RWPE2 (cell line): ENCODE measurements at regions not wholly inside any gene's neighbourhood (a gene's known extent, or its start where the extent isn't known, plus 50 kb on each side); places are given as distances from the start of the nearest gene placed in this dataset.

ENCODE experiments used
- ATAC-seq: fragments of 200-7000 bp; cut with Tn5 transposase; 3 replicates; pipeline ENCODE4 v1.9.1; 2021; ENCODE audit warnings: low read depth
- DNase-seq: peaks from one replicate; pipeline ENCODE4 v3.0.0-alpha.2; 2020; ENCODE audit warnings: low spot score
- H3K27ac ChIP-seq: fragments of 450-650 bp; 2 replicates; pipeline ENCODE4 v1.5.1; 2017; ENCODE audit warnings: mild to moderate bottlenecking; ENCODE audit not compliant: poor library complexity, severe bottlenecking
- H3K27me3 ChIP-seq: fragments of 250-450 bp; sonication (Bioruptor Pico); 2 replicates; pipeline ENCODE4 v1.5.1; 2021; ENCODE audit warnings: mild to moderate bottlenecking, moderate library complexity; ENCODE audit not compliant: insufficient read depth, poor library complexity, severe bottlenecking
- H3K36me3 ChIP-seq: fragments of 250-450 bp; sonication (Bioruptor Pico); 2 replicates; pipeline ENCODE4 v1.5.1; 2020; ENCODE audit warnings: low read depth, mild to moderate bottlenecking, moderate library complexity
- H3K4me1 ChIP-seq: fragments of 250-450 bp; sonication (Bioruptor Pico); 2 replicates; pipeline ENCODE4 v1.5.1; 2021; ENCODE audit warnings: mild to moderate bottlenecking, moderate library complexity; ENCODE audit not compliant: insufficient read depth, poor library complexity, severe bottlenecking
- H3K4me3 ChIP-seq: fragments of 250-450 bp; sonication (Bioruptor Pico); 2 replicates; pipeline ENCODE4 v1.5.1; 2021; ENCODE audit warnings: mild to moderate bottlenecking, moderate library complexity; ENCODE audit not compliant: severe bottlenecking
- H3K9me3 ChIP-seq: fragments of 250-450 bp; sonication (Bioruptor Pico); 2 replicates; pipeline ENCODE4 v1.5.1; 2021; ENCODE audit warnings: mild to moderate bottlenecking, moderate library complexity; ENCODE audit not compliant: severe bottlenecking
- TF ChIP-seq, protein P1 (sequence below): fragments of 450-650 bp; IDR thresholded peaks from one replicate; pipeline ENCODE4 v1.5.1; 2017; ENCODE audit warnings: mild to moderate bottlenecking, moderate library complexity; ENCODE audit not compliant: poor library complexity, severe bottlenecking

DNA sequence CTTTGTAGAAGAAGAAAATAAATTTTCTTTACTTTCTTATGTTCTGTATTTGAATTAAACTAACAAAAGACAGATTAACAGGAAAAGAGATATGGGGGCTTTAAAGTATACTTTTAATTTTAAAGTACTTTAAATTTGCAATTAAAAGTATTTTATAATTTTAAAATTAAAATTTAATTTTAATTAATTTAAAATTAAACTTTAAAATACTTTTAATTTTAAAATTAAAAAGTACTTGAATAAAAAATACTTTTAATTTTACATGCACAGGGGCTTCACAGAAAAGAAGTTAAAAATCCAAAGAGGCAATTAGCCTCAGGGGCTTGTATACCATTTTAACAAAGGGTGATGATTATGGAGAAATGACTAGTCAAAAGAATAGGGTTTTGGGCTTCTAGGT is 420.5 kb upstream of the TGFBR2 start:
- Histone ChIP-seq H3K27me3 (no peaks in the 10 kb centered on the region), H3K36me3 (no peaks in the 10 kb centered on the region), H3K9me3 (no peaks in the 10 kb centered on the region), H3K27ac (no peak overlapping the region), H3K4me1 (peaks cover 7% of the 10 kb centered on the region), H3K4me3 (no peak overlapping the region)
- no peak for ATAC-seq
- TF ChIP-seq, protein P1, sequence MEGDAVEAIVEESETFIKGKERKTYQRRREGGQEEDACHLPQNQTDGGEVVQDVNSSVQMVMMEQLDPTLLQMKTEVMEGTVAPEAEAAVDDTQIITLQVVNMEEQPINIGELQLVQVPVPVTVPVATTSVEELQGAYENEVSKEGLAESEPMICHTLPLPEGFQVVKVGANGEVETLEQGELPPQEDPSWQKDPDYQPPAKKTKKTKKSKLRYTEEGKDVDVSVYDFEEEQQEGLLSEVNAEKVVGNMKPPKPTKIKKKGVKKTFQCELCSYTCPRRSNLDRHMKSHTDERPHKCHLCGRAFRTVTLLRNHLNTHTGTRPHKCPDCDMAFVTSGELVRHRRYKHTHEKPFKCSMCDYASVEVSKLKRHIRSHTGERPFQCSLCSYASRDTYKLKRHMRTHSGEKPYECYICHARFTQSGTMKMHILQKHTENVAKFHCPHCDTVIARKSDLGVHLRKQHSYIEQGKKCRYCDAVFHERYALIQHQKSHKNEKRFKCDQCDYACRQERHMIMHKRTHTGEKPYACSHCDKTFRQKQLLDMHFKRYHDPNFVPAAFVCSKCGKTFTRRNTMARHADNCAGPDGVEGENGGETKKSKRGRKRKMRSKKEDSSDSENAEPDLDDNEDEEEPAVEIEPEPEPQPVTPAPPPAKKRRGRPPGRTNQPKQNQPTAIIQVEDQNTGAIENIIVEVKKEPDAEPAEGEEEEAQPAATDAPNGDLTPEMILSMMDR = no peak
- DNase-seq = no peak

DNA sequence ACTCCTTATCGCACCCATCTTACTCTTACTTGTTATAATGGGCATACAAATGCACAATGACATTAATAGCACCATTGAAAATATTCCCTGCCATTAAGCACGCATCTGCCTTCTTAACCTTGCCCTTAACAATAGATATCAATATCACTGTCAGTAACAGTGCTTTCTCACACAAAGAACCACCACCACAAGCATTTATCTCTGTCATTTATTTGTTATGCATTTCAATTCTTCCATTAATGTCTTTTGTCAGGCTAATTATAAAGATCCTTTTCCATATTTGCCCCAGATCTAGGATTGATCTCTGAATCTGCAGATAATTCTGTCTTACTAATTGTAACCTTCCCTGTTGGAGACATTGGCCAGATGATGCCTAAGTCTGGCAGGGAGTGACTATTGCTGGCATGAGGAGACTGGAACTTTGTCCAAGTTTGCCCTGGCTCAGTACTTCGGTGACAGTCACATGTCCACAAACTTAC is 419.6 kb upstream of the TGFBR2 start:
- H3K4me1 ChIP-seq = peaks cover 7% of the 10 kb centered on the region
- no peaks in the 10 kb centered on the region for H3K27me3 ChIP-seq
- TF ChIP-seq, protein P1 = no peak
- no peaks in the 10 kb centered on the region for H3K9me3 ChIP-seq
- no peaks in the 10 kb centered on the region for H3K36me3 ChIP-seq
- no peak for ATAC-seq
- H3K4me3 ChIP-seq = no peak overlapping the region
- DNase-seq = no peak
- H3K27ac ChIP-seq = no peak overlapping the region

GRCh38 chr3:30187366-30187765 is 419.0 kb upstream of the TGFBR2 start:
- Histone ChIP-seq H3K27me3 (no peaks in the 10 kb centered on the region), H3K27ac (no peak overlapping the region), H3K4me3 (no peak overlapping the region), H3K36me3 (no peaks in the 10 kb centered on the region), H3K4me1 (peaks cover 7% of the 10 kb centered on the region), H3K9me3 (no peaks in the 10 kb centered on the region)
- ATAC-seq (no peak), DNase-seq (no peak)
- TF ChIP-seq, protein P1 = no peak

- H3K27ac ChIP-seq = no peak overlapping the region
- peak; percentile 64 for DNase-seq
- no peaks in the 10 kb centered on the region for H3K36me3 ChIP-seq
Measured at GRCh38 chr3:30188713-30189112, 417.7 kb upstream of the TGFBR2 start.

GRCh38 chr3:30189900-30190299 is 416.5 kb upstream of the TGFBR2 start:
- TF ChIP-seq, protein P1 = no peak

More at GRCh38 chr3:30188713-30189112, 417.7 kb upstream of the TGFBR2 start:
- H3K4me3 ChIP-seq = no peak overlapping the region
- TF ChIP-seq, protein P1 = no peak
- H3K9me3 ChIP-seq = no peaks in the 10 kb centered on the region
- H3K27me3 ChIP-seq = no peaks in the 10 kb centered on the region
- ATAC-seq = peak; percentile 94
- H3K4me1 ChIP-seq = peaks cover 7% of the 10 kb centered on the region

More at GRCh38 chr3:30189900-30190299, 416.5 kb upstream of the TGFBR2 start:
- no peak overlapping the region for H3K4me3 ChIP-seq
- no peaks in the 10 kb centered on the region for H3K36me3 ChIP-seq
- ATAC-seq (no peak), DNase-seq (no peak)
- no peaks in the 10 kb centered on the region for H3K9me3 ChIP-seq
- peaks cover 7% of the 10 kb centered on the region for H3K4me1 ChIP-seq
- no peaks in the 10 kb centered on the region for H3K27me3 ChIP-seq
- H3K27ac ChIP-seq = no peak overlapping the region
